ENCODE measurements at regions not wholly inside any gene's neighbourhood (a gene's known extent, or its start where the extent isn't known, plus 50 kb on each side); places are given as distances from the start of the nearest gene placed in this dataset.

GRCh38 chr16:54421220-54421619 lies 134.6 kb upstream of the IRX3 start (continued):
- TF ChIP-seq ZNF331 (CRISPR knock-in tag; IDR thresholded peaks at IDR 0.05; ENCODE audit: low read depth) (no peak), JUNB (IDR thresholded peaks at IDR 0.05; ENCODE audit: unreplicated experiment) (no peak), STAT1 (IDR thresholded peaks at IDR 0.05; ENCODE audit: unreplicated experiment) (no peak)
- TF ChIP-seq, protein P1, sequence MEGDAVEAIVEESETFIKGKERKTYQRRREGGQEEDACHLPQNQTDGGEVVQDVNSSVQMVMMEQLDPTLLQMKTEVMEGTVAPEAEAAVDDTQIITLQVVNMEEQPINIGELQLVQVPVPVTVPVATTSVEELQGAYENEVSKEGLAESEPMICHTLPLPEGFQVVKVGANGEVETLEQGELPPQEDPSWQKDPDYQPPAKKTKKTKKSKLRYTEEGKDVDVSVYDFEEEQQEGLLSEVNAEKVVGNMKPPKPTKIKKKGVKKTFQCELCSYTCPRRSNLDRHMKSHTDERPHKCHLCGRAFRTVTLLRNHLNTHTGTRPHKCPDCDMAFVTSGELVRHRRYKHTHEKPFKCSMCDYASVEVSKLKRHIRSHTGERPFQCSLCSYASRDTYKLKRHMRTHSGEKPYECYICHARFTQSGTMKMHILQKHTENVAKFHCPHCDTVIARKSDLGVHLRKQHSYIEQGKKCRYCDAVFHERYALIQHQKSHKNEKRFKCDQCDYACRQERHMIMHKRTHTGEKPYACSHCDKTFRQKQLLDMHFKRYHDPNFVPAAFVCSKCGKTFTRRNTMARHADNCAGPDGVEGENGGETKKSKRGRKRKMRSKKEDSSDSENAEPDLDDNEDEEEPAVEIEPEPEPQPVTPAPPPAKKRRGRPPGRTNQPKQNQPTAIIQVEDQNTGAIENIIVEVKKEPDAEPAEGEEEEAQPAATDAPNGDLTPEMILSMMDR (conservative IDR thresholded peaks at IDR 0.05; ENCODE audit: low read depth in 2 of 2) = no peak

GRCh38 chr16:54418903-54419302 lies 132.3 kb upstream of the IRX3 start:
- no peaks in the 10 kb centered on the region for H3K36me3 Mint-ChIP-seq (ENCODE audit: low read depth)
- Histone ChIP-seq H3K4me2 (no peak overlapping the region), H3F3A (replicated peaks; ENCODE audit: low read depth) (no peaks in the 10 kb centered on the region), H3K27ac (ENCODE audit: low read depth) (no peak overlapping the region), H3K4me3 (no peak overlapping the region), H3K9me2 (ENCODE audit: insufficient read depth) (no peaks in the 10 kb centered on the region), H3K36me3 (ENCODE audit: insufficient read depth) (no peaks in the 10 kb centered on the region), H2AFZ (no peak overlapping the region), H3K27me3 (ENCODE audit: insufficient read depth) (no peaks in the 10 kb centered on the region), H3K4me1 (ENCODE audit: insufficient read depth) (no peaks in the 10 kb centered on the region), H4K20me1 (replicated peaks; ENCODE audit: insufficient read depth) (no peaks in the 10 kb centered on the region), H3K79me2 (replicated peaks; ENCODE audit: insufficient read depth) (no peaks in the 10 kb centered on the region)
- peaks cover 7% of the 10 kb centered on the region for H3K27me3 Mint-ChIP-seq (ENCODE audit: insufficient read depth, low read depth, poor library complexity)
- H3K9me3 Mint-ChIP-seq = peaks cover 6% of the 10 kb centered on the region; the same call in 2 of the 3 replicates
- ATAC-seq (no peak), DNase-seq (ENCODE audit: low spot score) (no peak)
- TF ChIP-seq ZNF114 (CRISPR knock-in tag; IDR thresholded peaks at IDR 0.05) (no peak), ZNF462 (CRISPR knock-in tag; IDR thresholded peaks at IDR 0.05) (no peak), JUNB (IDR thresholded peaks at IDR 0.05; ENCODE audit: unreplicated experiment) (no peak), NANOG (IDR thresholded peaks at IDR 0.05; ENCODE audit: borderline replicate concordance) (no peak), EZH2phosphoT487 (IDR thresholded peaks at IDR 0.05; ENCODE audit: unreplicated experiment) (no peak), EZH2 (IDR thresholded peaks at IDR 0.05; ENCODE audit: low read depth, unreplicated experiment) (no peak)
- TF ChIP-seq, protein P2, sequence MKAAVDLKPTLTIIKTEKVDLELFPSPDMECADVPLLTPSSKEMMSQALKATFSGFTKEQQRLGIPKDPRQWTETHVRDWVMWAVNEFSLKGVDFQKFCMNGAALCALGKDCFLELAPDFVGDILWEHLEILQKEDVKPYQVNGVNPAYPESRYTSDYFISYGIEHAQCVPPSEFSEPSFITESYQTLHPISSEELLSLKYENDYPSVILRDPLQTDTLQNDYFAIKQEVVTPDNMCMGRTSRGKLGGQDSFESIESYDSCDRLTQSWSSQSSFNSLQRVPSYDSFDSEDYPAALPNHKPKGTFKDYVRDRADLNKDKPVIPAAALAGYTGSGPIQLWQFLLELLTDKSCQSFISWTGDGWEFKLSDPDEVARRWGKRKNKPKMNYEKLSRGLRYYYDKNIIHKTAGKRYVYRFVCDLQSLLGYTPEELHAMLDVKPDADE (IDR thresholded peaks at IDR 0.05) = no peak
- TF ChIP-seq, protein P1 (conservative IDR thresholded peaks at IDR 0.05; ENCODE audit: low read depth in 2 of 2) = no peak
- H3K4me1 Mint-ChIP-seq = no peaks in the 10 kb centered on the region
- no peak overlapping the region for H3K27ac Mint-ChIP-seq
- no peak overlapping the region for H3K4me3 Mint-ChIP-seq
